ENCODE measurements at regions not wholly inside any gene's neighbourhood (a gene's known extent, or its start where the extent isn't known, plus 50 kb on each side); places are given as distances from the start of the nearest gene placed in this dataset.

DNA sequence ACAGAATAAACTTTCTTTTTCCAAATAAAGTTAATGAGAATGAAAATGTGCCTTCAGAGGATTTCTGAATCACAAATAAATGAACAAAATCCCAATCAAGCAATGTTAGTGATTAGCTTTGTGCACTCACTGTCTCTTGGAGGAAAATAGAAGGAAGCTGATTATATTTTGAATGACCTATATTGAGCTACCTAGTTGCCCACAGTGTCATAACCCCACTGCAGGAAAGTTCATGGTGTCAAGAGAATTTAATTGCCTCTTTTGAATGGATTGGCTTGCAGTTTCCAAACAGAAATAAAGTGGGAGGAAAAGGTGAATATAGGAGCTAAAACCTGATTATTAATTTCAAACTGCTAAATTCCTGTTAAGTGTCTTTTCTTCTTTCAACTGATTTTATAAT, 515.9 kb downstream of the JRKL start:
- TF ChIP-seq, protein P1, sequence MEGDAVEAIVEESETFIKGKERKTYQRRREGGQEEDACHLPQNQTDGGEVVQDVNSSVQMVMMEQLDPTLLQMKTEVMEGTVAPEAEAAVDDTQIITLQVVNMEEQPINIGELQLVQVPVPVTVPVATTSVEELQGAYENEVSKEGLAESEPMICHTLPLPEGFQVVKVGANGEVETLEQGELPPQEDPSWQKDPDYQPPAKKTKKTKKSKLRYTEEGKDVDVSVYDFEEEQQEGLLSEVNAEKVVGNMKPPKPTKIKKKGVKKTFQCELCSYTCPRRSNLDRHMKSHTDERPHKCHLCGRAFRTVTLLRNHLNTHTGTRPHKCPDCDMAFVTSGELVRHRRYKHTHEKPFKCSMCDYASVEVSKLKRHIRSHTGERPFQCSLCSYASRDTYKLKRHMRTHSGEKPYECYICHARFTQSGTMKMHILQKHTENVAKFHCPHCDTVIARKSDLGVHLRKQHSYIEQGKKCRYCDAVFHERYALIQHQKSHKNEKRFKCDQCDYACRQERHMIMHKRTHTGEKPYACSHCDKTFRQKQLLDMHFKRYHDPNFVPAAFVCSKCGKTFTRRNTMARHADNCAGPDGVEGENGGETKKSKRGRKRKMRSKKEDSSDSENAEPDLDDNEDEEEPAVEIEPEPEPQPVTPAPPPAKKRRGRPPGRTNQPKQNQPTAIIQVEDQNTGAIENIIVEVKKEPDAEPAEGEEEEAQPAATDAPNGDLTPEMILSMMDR (conservative IDR thresholded peaks at IDR 0.05; ENCODE audit: low read depth, low read length), result no peak
- no peak for TF ChIP-seq RFX5 (IDR thresholded peaks at IDR 0.05; ENCODE audit: low read depth, low read length)
- no peak for TF ChIP-seq RCOR1 (IDR thresholded peaks at IDR 0.05; ENCODE audit: insufficient replicate concordance, low read length)
- TF ChIP-seq MAFK (IDR thresholded peaks at IDR 0.05; ENCODE audit: low read depth, low read length), result no peak
- no peak for TF ChIP-seq CEBPB (IDR thresholded peaks at IDR 0.05; ENCODE audit: low read depth, low read length)
- TF ChIP-seq POLR2A (IDR thresholded peaks at IDR 0.05; ENCODE audit: low read depth, low read length), result no peak
- TF ChIP-seq SMC3 (IDR thresholded peaks at IDR 0.05; ENCODE audit: low read depth, low read length), result no peak
- TF ChIP-seq, protein P2, sequence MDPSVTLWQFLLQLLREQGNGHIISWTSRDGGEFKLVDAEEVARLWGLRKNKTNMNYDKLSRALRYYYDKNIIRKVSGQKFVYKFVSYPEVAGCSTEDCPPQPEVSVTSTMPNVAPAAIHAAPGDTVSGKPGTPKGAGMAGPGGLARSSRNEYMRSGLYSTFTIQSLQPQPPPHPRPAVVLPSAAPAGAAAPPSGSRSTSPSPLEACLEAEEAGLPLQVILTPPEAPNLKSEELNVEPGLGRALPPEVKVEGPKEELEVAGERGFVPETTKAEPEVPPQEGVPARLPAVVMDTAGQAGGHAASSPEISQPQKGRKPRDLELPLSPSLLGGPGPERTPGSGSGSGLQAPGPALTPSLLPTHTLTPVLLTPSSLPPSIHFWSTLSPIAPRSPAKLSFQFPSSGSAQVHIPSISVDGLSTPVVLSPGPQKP (IDR thresholded peaks at IDR 0.05; ENCODE audit: borderline replicate concordance, low read depth, low read length), result no peak
- no peak for TF ChIP-seq BHLHE40 (IDR thresholded peaks at IDR 0.05; ENCODE audit: low read depth, low read length)

Data from IMR-90 (cell line).